H1 (cell line): ENCODE measurements at regions not wholly inside any gene's neighbourhood (a gene's known extent, or its start where the extent isn't known, plus 50 kb on each side); places are given as distances from the start of the nearest gene placed in this dataset.

Source experiments
- BCL11A ChIP-seq, 2 experiments: IDR thresholded peaks; one replicate each; pipeline ENCODE4 v1.6.1; 2011; ENCODE audit warnings: low read depth in 2 of 2, low read length in 2 of 2, mild to moderate bottlenecking in 2 of 2
- CBX8 ChIP-seq: fragments of 300-800, 300-1000 bp; sonication (generic); IDR thresholded peaks from 2 replicates; pipeline ENCODE4 v1.7.1; 2016; ENCODE audit warnings: low read depth, low read length, borderline replicate concordance
- HDAC6 ChIP-seq: IDR thresholded peaks from one replicate; pipeline ENCODE4 v1.7.1; 2012; ENCODE audit warnings: low read depth, mild to moderate bottlenecking, inconsistent platforms, low read length, moderate library complexity
- POU5F1 ChIP-seq: IDR thresholded peaks from 2 replicates; pipeline ENCODE4 v1.6.1; 2011; ENCODE audit warnings: low read depth, mild to moderate bottlenecking, low read length, moderate library complexity
- SAP30 ChIP-seq: fragments of 300-600 bp; sonication (generic); IDR thresholded peaks from 2 replicates; pipeline ENCODE4 v1.7.1; 2012; ENCODE audit warnings: low read length, moderate library complexity, mild to moderate bottlenecking, inconsistent platforms; ENCODE audit not compliant: insufficient read depth, insufficient replicate concordance
- SIX5 ChIP-seq: IDR thresholded peaks from 2 replicates; pipeline ENCODE4 v1.6.1; 2011; ENCODE audit warnings: mild to moderate bottlenecking, low read depth, low read length
- SRF ChIP-seq: IDR thresholded peaks from 2 replicates; pipeline ENCODE4 v1.6.1; 2011; ENCODE audit warnings: mild to moderate bottlenecking, low read depth, low read length, moderate library complexity
- TAF7 ChIP-seq: optimal IDR thresholded peaks from 2 replicates; pipeline ENCODE3; 2011; ENCODE audit warnings: low read depth, mild to moderate bottlenecking, inconsistent platforms, low read length, moderate library complexity, borderline replicate concordance
- TF ChIP-seq, protein P1 (sequence below): fragments of 300-600 bp; sonication (generic); IDR thresholded peaks from 2 replicates; pipeline ENCODE4 v1.7.1; 2012; ENCODE audit warnings: low read length, moderate library complexity, mild to moderate bottlenecking, inconsistent platforms; ENCODE audit not compliant: insufficient replicate concordance
- TF ChIP-seq, protein P2 (sequence below): IDR thresholded peaks from 2 replicates; pipeline ENCODE4 v1.6.1; 2012; ENCODE audit warnings: inconsistent platforms

DNA sequence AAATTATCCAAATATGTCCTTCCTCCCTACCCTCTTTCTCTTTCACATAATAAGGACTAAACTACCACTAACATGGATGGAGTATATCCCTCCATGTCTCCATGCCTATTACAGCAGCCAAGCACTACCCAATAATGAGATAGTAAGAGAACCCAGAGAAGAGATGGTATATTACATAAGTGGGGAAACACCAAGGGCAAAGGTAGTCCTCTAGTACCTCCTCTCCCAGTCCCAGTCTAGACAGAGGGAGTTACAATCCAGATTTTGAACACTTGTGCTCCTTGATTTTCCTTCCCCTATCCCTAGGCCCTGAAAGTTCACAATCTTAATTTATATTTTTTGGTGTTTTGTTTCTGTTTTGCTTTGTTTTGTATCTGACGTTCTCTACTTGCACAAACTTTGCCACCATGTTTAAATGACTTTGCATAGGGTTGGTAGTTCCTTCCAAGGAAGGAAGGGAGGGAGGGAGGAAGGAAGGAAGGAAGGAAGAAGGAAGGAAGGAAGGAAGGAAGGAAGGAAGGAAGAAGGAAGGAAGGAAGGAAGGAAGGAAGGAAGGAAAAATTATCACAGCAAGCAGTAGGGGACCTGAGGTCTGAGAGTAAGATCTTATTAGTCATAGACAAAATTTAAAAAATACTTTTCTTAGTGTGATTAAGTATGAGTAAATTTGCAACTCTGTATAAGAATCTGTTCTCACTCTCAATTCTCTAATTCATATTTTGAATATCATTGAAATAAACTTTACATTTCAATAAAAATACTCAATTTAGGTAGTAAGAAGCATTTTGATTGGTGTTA, 521.9 kb downstream of the PTPRC start (continued):
- TF ChIP-seq, protein P1, sequence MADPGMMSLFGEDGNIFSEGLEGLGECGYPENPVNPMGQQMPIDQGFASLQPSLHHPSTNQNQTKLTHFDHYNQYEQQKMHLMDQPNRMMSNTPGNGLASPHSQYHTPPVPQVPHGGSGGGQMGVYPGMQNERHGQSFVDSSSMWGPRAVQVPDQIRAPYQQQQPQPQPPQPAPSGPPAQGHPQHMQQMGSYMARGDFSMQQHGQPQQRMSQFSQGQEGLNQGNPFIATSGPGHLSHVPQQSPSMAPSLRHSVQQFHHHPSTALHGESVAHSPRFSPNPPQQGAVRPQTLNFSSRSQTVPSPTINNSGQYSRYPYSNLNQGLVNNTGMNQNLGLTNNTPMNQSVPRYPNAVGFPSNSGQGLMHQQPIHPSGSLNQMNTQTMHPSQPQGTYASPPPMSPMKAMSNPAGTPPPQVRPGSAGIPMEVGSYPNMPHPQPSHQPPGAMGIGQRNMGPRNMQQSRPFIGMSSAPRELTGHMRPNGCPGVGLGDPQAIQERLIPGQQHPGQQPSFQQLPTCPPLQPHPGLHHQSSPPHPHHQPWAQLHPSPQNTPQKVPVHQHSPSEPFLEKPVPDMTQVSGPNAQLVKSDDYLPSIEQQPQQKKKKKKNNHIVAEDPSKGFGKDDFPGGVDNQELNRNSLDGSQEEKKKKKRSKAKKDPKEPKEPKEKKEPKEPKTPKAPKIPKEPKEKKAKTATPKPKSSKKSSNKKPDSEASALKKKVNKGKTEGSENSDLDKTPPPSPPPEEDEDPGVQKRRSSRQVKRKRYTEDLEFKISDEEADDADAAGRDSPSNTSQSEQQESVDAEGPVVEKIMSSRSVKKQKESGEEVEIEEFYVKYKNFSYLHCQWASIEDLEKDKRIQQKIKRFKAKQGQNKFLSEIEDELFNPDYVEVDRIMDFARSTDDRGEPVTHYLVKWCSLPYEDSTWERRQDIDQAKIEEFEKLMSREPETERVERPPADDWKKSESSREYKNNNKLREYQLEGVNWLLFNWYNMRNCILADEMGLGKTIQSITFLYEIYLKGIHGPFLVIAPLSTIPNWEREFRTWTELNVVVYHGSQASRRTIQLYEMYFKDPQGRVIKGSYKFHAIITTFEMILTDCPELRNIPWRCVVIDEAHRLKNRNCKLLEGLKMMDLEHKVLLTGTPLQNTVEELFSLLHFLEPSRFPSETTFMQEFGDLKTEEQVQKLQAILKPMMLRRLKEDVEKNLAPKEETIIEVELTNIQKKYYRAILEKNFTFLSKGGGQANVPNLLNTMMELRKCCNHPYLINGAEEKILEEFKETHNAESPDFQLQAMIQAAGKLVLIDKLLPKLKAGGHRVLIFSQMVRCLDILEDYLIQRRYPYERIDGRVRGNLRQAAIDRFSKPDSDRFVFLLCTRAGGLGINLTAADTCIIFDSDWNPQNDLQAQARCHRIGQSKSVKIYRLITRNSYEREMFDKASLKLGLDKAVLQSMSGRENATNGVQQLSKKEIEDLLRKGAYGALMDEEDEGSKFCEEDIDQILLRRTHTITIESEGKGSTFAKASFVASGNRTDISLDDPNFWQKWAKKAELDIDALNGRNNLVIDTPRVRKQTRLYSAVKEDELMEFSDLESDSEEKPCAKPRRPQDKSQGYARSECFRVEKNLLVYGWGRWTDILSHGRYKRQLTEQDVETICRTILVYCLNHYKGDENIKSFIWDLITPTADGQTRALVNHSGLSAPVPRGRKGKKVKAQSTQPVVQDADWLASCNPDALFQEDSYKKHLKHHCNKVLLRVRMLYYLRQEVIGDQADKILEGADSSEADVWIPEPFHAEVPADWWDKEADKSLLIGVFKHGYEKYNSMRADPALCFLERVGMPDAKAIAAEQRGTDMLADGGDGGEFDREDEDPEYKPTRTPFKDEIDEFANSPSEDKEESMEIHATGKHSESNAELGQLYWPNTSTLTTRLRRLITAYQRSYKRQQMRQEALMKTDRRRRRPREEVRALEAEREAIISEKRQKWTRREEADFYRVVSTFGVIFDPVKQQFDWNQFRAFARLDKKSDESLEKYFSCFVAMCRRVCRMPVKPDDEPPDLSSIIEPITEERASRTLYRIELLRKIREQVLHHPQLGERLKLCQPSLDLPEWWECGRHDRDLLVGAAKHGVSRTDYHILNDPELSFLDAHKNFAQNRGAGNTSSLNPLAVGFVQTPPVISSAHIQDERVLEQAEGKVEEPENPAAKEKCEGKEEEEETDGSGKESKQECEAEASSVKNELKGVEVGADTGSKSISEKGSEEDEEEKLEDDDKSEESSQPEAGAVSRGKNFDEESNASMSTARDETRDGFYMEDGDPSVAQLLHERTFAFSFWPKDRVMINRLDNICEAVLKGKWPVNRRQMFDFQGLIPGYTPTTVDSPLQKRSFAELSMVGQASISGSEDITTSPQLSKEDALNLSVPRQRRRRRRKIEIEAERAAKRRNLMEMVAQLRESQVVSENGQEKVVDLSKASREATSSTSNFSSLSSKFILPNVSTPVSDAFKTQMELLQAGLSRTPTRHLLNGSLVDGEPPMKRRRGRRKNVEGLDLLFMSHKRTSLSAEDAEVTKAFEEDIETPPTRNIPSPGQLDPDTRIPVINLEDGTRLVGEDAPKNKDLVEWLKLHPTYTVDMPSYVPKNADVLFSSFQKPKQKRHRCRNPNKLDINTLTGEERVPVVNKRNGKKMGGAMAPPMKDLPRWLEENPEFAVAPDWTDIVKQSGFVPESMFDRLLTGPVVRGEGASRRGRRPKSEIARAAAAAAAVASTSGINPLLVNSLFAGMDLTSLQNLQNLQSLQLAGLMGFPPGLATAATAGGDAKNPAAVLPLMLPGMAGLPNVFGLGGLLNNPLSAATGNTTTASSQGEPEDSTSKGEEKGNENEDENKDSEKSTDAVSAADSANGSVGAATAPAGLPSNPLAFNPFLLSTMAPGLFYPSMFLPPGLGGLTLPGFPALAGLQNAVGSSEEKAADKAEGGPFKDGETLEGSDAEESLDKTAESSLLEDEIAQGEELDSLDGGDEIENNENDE = no peak
- TF ChIP-seq, protein P2, sequence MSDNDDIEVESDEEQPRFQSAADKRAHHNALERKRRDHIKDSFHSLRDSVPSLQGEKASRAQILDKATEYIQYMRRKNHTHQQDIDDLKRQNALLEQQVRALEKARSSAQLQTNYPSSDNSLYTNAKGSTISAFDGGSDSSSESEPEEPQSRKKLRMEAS = no peak
- TF ChIP-seq SAP30 = no peak
- no peak for TF ChIP-seq SRF
- no peak for TF ChIP-seq BCL11A (IDR thresholded peaks at IDR 0.05; ENCODE audit: low read depth in 2 of 2, low read length in 2 of 2)
- TF ChIP-seq HDAC6 = no peak
- TF ChIP-seq CBX8 = no peak
- TF ChIP-seq SIX5 = no peak
- TF ChIP-seq TAF7 = no peak
- no peak for TF ChIP-seq POU5F1
